ENCODE measurements at regions not wholly inside any gene's neighbourhood (a gene's known extent, or its start where the extent isn't known, plus 50 kb on each side); places are given as distances from the start of the nearest gene placed in this dataset.

- Histone ChIP-seq H3K4me1 (replicated peaks in 1 of 2; ENCODE audit: control insufficient read depth in 2 of 2, insufficient read depth in 2 of 2, low read length in 2 of 2) (no peaks in the 10 kb centered on the region), H4K20me1 (replicated peaks; ENCODE audit: control insufficient read depth, insufficient read depth, low read length) (no peaks in the 10 kb centered on the region), H3K27ac (ENCODE audit: extremely low read depth, low read depth, low read length) (no peak overlapping the region), H3K4me2 (ENCODE audit: insufficient read depth, low read length) (no peak overlapping the region), H3K79me2 (ENCODE audit: control insufficient read depth, insufficient read depth, low read length) (no peaks in the 10 kb centered on the region), H3K36me3 (ENCODE audit: control insufficient read depth, insufficient read depth, low read length) (no peaks in the 10 kb centered on the region), H3K4me3 (no peak overlapping the region), H3K27me3 (ENCODE audit: control insufficient read depth in 2 of 2, insufficient read depth in 2 of 2, low read length in 2 of 2) (no peaks in the 10 kb centered on the region), H3K9me1 (ENCODE audit: control insufficient read depth, insufficient read depth, low read length) (no peaks in the 10 kb centered on the region), H3K9me3 (replicated peaks; ENCODE audit: control insufficient read depth, insufficient read depth, low read depth, low read length) (no peaks in the 10 kb centered on the region), H3K9ac (ENCODE audit: insufficient read depth in 1 of 2, low read depth in 2 of 2, low read length in 2 of 2) (no peak overlapping the region), H2AFZ (ENCODE audit: low read depth, low read length) (no peak overlapping the region)
- intact Hi-C loops (cut with micrococcal nuclease), result no loop called here
- TF ChIP-seq RNF2 (IDR thresholded peaks at IDR 0.05), result no peak
- FAIRE-seq, result no peak
- no peak for DNase-seq (ENCODE audit: extremely low read depth in 1 of 4, low spot score in 3 of 4)
- no peak for ATAC-seq
- no TSS peak for BruUV-seq (replicated peaks)
- in situ Hi-C loops (cut with MboI), result no loop called here
- CTCF ChIA-PET (ENCODE audit: low intra/inter-chr PET ratio), result no interaction called here
- WGBS (ENCODE audit: insufficient coverage, low coverage, missing lambda C conversion rate), result 0% methylated on average over 1 of the region's 1 CpG
- POLR2A ChIA-PET, result no interaction called here
Observed at GRCh38 chr5:124104821-124105220, 592.8 kb downstream of the CSNK1G3 start.

DNA sequence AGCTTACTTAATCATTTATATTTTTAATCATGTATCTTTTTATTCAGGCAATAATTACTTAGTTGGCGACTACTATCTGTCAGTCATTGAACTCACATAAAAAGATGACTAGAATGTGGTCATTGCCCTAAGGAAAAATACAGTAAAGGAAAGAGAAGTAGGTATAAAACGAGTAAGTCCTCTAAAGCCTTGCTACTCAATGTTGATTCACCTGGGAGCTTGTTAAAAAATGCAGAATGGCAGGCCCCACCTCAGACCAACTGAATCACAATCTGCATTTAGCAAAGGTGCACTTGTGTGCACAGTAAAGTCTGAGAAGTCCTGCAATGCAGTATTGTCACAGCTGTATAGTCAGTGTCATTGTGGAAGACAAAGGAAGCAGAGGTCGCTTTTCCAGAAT is 592.4 kb downstream of the CSNK1G3 start:
- no peaks in the 10 kb centered on the region for H3K9me1 ChIP-seq (ENCODE audit: control insufficient read depth, insufficient read depth, low read length)
- in situ Hi-C loops (cut with MboI), result no loop called here
- CTCF ChIA-PET (ENCODE audit: low intra/inter-chr PET ratio), result no interaction called here
- ATAC-seq (no peak), FAIRE-seq (no peak), DNase-seq (ENCODE audit: extremely low read depth in 1 of 4, low spot score in 3 of 4) (no peak)
- H4K20me1 ChIP-seq (replicated peaks; ENCODE audit: control insufficient read depth, insufficient read depth, low read length), result no peaks in the 10 kb centered on the region
- H3K27ac ChIP-seq (ENCODE audit: extremely low read depth, low read depth, low read length), result no peak overlapping the region
- H2AFZ ChIP-seq (ENCODE audit: low read depth, low read length), result no peak overlapping the region
- H3K4me1 ChIP-seq (replicated peaks in 1 of 2; ENCODE audit: control insufficient read depth in 2 of 2, insufficient read depth in 2 of 2, low read length in 2 of 2), result no peaks in the 10 kb centered on the region
- POLR2A ChIA-PET, result no interaction called here
- intact Hi-C loops (cut with micrococcal nuclease), result no loop called here
- WGBS (ENCODE audit: insufficient coverage, low coverage, missing lambda C conversion rate), result 0% methylated on average over 3 of the region's 3 CpGs
- no peaks in the 10 kb centered on the region for H3K79me2 ChIP-seq (ENCODE audit: control insufficient read depth, insufficient read depth, low read length)
- no peak overlapping the region for H3K4me3 ChIP-seq
- H3K9ac ChIP-seq (ENCODE audit: insufficient read depth in 1 of 2, low read depth in 2 of 2, low read length in 2 of 2), result no peak overlapping the region
- BruUV-seq (replicated peaks), result no TSS peak
- H3K36me3 ChIP-seq (ENCODE audit: control insufficient read depth, insufficient read depth, low read length), result no peaks in the 10 kb centered on the region
- no peaks in the 10 kb centered on the region for H3K9me3 ChIP-seq (replicated peaks; ENCODE audit: control insufficient read depth, insufficient read depth, low read depth, low read length)
- no peak overlapping the region for H3K4me2 ChIP-seq (ENCODE audit: insufficient read depth, low read length)
- H3K27me3 ChIP-seq (ENCODE audit: control insufficient read depth in 2 of 2, insufficient read depth in 2 of 2, low read length in 2 of 2), result no peaks in the 10 kb centered on the region
- TF ChIP-seq, protein P1, sequence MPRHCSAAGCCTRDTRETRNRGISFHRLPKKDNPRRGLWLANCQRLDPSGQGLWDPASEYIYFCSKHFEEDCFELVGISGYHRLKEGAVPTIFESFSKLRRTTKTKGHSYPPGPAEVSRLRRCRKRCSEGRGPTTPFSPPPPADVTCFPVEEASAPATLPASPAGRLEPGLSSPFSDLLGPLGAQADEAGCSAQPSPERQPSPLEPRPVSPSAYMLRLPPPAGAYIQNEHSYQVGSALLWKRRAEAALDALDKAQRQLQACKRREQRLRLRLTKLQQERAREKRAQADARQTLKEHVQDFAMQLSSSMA (CRISPR knock-in tag; IDR thresholded peaks at IDR 0.05), result no peak
- TF ChIP-seq NFXL1 (CRISPR knock-in tag; IDR thresholded peaks at IDR 0.05) (no peak), PTTG1 (tag; IDR thresholded peaks at IDR 0.05; ENCODE audit: low read depth) (no peak), ZNF311 (CRISPR knock-in tag; IDR thresholded peaks at IDR 0.05) (no peak), TAF7 (tag; IDR thresholded peaks at IDR 0.05) (no peak), RCOR1 (IDR thresholded peaks at IDR 0.05; ENCODE audit: borderline replicate concordance in 1 of 2, low read depth in 2 of 2, low read length in 2 of 2) (no peak), HEY1 (CRISPR knock-in tag; IDR thresholded peaks at IDR 0.05; ENCODE audit: borderline replicate concordance) (no peak), ZSCAN32 (CRISPR knock-in tag; IDR thresholded peaks at IDR 0.05) (no peak), MAFG (tag; conservative IDR thresholded peaks at IDR 0.05) (no peak), TEAD2 (tag; IDR thresholded peaks at IDR 0.05) (no peak), RAD51 (IDR thresholded peaks at IDR 0.05; ENCODE audit: borderline replicate concordance, low read depth) (no peak), CBX5 (IDR thresholded peaks at IDR 0.05; ENCODE audit: borderline replicate concordance, low read depth) (no peak), ZFP36 (IDR thresholded peaks at IDR 0.05; ENCODE audit: low read depth, low read length, partially characterized antibody) (no peak)
- TF ChIP-seq, protein P2, sequence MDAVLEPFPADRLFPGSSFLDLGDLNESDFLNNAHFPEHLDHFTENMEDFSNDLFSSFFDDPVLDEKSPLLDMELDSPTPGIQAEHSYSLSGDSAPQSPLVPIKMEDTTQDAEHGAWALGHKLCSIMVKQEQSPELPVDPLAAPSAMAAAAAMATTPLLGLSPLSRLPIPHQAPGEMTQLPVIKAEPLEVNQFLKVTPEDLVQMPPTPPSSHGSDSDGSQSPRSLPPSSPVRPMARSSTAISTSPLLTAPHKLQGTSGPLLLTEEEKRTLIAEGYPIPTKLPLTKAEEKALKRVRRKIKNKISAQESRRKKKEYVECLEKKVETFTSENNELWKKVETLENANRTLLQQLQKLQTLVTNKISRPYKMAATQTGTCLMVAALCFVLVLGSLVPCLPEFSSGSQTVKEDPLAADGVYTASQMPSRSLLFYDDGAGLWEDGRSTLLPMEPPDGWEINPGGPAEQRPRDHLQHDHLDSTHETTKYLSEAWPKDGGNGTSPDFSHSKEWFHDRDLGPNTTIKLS (IDR thresholded peaks at IDR 0.05; ENCODE audit: borderline replicate concordance, low read depth), result no peak
- TF ChIP-seq, protein P3, sequence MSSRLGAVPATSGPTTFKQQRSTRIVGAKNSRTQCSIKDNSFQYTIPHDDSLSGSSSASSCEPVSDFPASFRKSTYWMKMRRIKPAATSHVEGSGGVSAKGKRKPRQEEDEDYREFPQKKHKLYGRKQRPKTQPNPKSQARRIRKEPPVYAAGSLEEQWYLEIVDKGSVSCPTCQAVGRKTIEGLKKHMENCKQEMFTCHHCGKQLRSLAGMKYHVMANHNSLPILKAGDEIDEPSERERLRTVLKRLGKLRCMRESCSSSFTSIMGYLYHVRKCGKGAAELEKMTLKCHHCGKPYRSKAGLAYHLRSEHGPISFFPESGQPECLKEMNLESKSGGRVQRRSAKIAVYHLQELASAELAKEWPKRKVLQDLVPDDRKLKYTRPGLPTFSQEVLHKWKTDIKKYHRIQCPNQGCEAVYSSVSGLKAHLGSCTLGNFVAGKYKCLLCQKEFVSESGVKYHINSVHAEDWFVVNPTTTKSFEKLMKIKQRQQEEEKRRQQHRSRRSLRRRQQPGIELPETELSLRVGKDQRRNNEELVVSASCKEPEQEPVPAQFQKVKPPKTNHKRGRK (tag; IDR thresholded peaks at IDR 0.05), result no peak

Data from K562 (cell line).